ENCODE measurements at regions not wholly inside any gene's neighbourhood (a gene's known extent, or its start where the extent isn't known, plus 50 kb on each side); places are given as distances from the start of the nearest gene placed in this dataset.

DNA sequence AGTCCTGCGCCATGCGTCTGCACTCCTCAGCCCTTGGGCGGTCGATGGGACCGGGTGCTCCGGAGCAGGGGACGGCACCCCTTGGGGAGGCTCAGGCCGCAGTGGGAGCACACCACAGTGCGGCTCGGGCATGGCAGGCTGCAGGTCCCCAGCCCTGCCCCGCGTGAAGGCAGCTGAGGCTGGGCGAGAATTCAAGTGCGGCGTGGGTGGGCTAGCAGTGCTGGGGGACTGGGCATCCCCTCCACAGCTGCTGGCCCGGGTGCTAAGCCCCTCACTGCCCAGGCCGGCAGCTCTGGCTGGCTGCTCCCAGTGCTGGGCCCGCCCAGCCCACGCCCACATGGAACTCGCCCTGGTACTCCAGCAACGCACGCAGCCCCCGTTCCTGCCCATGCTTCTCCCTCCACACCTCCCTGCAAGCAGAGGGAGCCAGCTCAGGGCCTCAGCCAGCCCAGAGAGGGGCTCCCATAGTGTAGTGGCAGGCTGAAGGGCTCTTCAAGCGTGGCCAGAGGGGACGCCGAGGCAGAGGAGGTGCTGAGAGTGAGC is 198.3 kb upstream of the CNTNAP5 start:
- no peak for TF ChIP-seq TAF1 (IDR thresholded peaks at IDR 0.05; ENCODE audit: borderline replicate concordance, insufficient read depth, low read length)
- no peak for TF ChIP-seq FOXP2 (optimal IDR thresholded peaks at IDR 0.05; ENCODE audit: borderline replicate concordance, extremely low read depth, extremely low read length, insufficient read depth)
- TF ChIP-seq SIN3A (IDR thresholded peaks at IDR 0.05; ENCODE audit: borderline replicate concordance, insufficient read depth, low read length), result no peak
- no peak for TF ChIP-seq POLR2AphosphoS5 (IDR thresholded peaks at IDR 0.05; ENCODE audit: low read depth, low read length)
- TF ChIP-seq, protein P1, sequence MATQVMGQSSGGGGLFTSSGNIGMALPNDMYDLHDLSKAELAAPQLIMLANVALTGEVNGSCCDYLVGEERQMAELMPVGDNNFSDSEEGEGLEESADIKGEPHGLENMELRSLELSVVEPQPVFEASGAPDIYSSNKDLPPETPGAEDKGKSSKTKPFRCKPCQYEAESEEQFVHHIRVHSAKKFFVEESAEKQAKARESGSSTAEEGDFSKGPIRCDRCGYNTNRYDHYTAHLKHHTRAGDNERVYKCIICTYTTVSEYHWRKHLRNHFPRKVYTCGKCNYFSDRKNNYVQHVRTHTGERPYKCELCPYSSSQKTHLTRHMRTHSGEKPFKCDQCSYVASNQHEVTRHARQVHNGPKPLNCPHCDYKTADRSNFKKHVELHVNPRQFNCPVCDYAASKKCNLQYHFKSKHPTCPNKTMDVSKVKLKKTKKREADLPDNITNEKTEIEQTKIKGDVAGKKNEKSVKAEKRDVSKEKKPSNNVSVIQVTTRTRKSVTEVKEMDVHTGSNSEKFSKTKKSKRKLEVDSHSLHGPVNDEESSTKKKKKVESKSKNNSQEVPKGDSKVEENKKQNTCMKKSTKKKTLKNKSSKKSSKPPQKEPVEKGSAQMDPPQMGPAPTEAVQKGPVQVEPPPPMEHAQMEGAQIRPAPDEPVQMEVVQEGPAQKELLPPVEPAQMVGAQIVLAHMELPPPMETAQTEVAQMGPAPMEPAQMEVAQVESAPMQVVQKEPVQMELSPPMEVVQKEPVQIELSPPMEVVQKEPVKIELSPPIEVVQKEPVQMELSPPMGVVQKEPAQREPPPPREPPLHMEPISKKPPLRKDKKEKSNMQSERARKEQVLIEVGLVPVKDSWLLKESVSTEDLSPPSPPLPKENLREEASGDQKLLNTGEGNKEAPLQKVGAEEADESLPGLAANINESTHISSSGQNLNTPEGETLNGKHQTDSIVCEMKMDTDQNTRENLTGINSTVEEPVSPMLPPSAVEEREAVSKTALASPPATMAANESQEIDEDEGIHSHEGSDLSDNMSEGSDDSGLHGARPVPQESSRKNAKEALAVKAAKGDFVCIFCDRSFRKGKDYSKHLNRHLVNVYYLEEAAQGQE (IDR thresholded peaks at IDR 0.05; ENCODE audit: insufficient read depth in 1 of 2, low read depth in 2 of 2, low read length in 2 of 2), result no peak

- TF ChIP-seq FOXP2 (optimal IDR thresholded peaks at IDR 0.05; ENCODE audit: borderline replicate concordance, extremely low read depth, extremely low read length, insufficient read depth) (no peak), TAF1 (IDR thresholded peaks at IDR 0.05; ENCODE audit: borderline replicate concordance, insufficient read depth, low read length) (no peak)
These were observed 185.8 kb upstream of the CNTNAP5 start for GRCh38 chr2:123839326-123839725.

DNA sequence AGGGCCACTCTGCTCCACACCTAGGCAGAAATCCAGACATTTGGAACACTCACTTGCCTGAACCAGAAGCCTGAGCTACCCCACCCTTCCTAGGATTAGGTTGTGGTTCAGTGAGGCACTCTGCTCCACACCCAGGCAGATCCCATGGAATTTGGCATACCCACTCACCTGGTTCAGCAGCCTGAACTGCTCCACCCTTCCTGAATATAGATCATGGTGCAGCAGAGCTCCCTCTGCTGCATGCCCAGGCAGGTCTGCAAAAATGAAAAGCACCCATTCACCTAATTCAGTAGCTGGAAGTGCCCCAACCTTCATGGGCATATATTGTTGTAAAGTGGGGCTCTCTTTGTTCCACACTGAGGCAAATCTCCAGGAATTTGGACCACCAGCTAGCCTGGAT is 185.1 kb upstream of the CNTNAP5 start:
- no peak for TF ChIP-seq TAF1 (IDR thresholded peaks at IDR 0.05; ENCODE audit: borderline replicate concordance, insufficient read depth, low read length)

DNA sequence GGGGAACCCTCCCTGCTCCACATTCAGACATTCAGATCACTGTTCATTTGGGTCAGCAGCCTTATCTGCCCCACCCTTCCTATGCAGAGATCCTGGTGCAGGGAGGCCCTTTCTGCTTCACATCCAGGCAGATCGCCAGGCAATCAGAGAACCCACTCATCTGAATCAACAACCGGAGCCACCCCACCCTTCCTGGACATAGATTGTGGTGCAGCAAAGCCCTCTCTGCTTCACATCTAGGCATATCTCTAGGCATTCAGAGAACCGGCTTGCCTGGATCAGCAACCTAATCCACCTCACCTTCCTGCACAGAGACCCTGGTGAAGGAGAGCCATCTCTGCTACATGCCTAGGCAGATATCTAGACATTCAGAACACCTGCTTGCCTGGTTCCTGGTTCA is 184.5 kb upstream of the CNTNAP5 start:
- TF ChIP-seq FOXP2 (optimal IDR thresholded peaks at IDR 0.05; ENCODE audit: borderline replicate concordance, extremely low read depth, extremely low read length, insufficient read depth) (no peak), POLR2AphosphoS5 (IDR thresholded peaks at IDR 0.05; ENCODE audit: low read depth, low read length) (no peak), SIN3A (IDR thresholded peaks at IDR 0.05; ENCODE audit: borderline replicate concordance, insufficient read depth, low read length) (no peak), TAF1 (IDR thresholded peaks at IDR 0.05; ENCODE audit: borderline replicate concordance, insufficient read depth, low read length) (no peak)
- TF ChIP-seq, protein P1 (IDR thresholded peaks at IDR 0.05; ENCODE audit: insufficient read depth in 1 of 2, low read depth in 2 of 2, low read length in 2 of 2), result no peak

- TF ChIP-seq POLR2AphosphoS5 (IDR thresholded peaks at IDR 0.05; ENCODE audit: low read depth, low read length) (no peak), TAF1 (IDR thresholded peaks at IDR 0.05; ENCODE audit: borderline replicate concordance, insufficient read depth, low read length) (no peak), FOXP2 (optimal IDR thresholded peaks at IDR 0.05; ENCODE audit: borderline replicate concordance, extremely low read depth, extremely low read length, insufficient read depth) (no peak), SIN3A (IDR thresholded peaks at IDR 0.05; ENCODE audit: borderline replicate concordance, insufficient read depth, low read length) (no peak)
- TF ChIP-seq, protein P1 (IDR thresholded peaks at IDR 0.05; ENCODE audit: insufficient read depth in 1 of 2, low read depth in 2 of 2, low read length in 2 of 2), result no peak
These were observed 173.8 kb upstream of the CNTNAP5 start for GRCh38 chr2:123851281-123851680.

DNA sequence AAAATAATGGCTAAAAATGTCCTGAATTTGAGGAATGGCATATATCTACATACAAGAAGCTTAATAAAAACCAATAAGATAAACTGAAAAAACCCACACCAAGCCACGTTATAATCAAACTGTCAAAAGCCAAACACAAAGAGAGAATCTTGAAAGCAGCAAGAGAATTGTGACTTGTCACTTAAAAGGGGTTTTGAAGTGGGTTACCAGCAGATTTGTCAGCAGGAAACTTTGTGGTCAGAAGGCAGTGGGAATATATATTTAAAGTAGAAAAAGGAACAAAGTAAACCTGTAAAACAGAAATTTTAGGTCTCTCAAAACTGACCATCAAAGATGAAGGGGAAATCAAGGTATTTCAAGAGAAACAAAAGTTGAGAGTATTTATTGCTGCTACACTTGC is 171.9 kb upstream of the CNTNAP5 start:
- no peak for TF ChIP-seq TAF1 (IDR thresholded peaks at IDR 0.05; ENCODE audit: borderline replicate concordance, insufficient read depth, low read length)
- no peak for TF ChIP-seq POLR2AphosphoS5 (IDR thresholded peaks at IDR 0.05; ENCODE audit: low read depth, low read length)
- TF ChIP-seq, protein P1 (IDR thresholded peaks at IDR 0.05; ENCODE audit: insufficient read depth in 1 of 2, low read depth in 2 of 2, low read length in 2 of 2), result no peak
- no peak for TF ChIP-seq SIN3A (IDR thresholded peaks at IDR 0.05; ENCODE audit: borderline replicate concordance, insufficient read depth, low read length)
- no peak for TF ChIP-seq FOXP2 (optimal IDR thresholded peaks at IDR 0.05; ENCODE audit: borderline replicate concordance, extremely low read depth, extremely low read length, insufficient read depth)
